ENCODE measurements at regions not wholly inside any gene's neighbourhood (a gene's known extent, or its start where the extent isn't known, plus 50 kb on each side); places are given as distances from the start of the nearest gene placed in this dataset.

DNA sequence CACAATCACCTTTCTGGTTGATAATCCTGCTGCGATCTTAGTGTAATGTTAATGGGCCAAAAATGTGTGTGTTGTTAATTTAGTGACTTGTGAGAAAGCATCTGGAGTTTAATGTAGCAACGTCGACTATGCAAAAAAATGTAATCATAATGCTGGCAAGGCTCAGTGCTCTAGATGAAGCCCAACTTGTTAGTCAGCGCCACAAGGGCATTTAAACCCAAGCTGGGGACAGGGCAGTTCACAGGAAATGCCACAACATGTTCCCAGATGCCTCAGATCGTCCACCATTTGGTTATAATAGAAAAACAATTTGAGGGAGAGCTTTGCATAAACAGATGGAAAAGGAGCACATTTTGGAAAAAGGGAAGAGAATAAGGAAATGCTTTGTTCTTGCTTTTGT, 585.4 kb upstream of the PLXNA2 start:
- no peak for DNase-seq
- Histone ChIP-seq H2BK15ac (replicated peaks; ENCODE audit: low read depth) (no peak overlapping the region), H3K79me2 (ENCODE audit: control insufficient read depth, insufficient read depth, low read length) (no peaks in the 10 kb centered on the region), H3K79me1 (ENCODE audit: low read length) (no peaks in the 10 kb centered on the region), H3K27ac (ENCODE audit: low read depth, low read length) (no peak overlapping the region), H2BK120ac (ENCODE audit: low read depth, low read length) (no peak overlapping the region), H4K8ac (ENCODE audit: low read depth, low read length) (no peak overlapping the region), H4K5ac (ENCODE audit: low read length) (no peak overlapping the region), H3K4me1 (ENCODE audit: control insufficient read depth, low read depth, low read length) (no peaks in the 10 kb centered on the region), H3K4ac (ENCODE audit: low read depth, low read length) (no peak overlapping the region), H3K56ac (ENCODE audit: low read length) (no peak overlapping the region), H3K4me2 (ENCODE audit: low read length) (no peak overlapping the region), H3K36me3 (ENCODE audit: control insufficient read depth, insufficient read depth, low read length) (no peaks in the 10 kb centered on the region), H3K4me3 (ENCODE audit: low read length) (no peak overlapping the region), H2AK5ac (ENCODE audit: low read length) (no peak overlapping the region), H3K18ac (ENCODE audit: low read length) (no peak overlapping the region), H3K9ac (ENCODE audit: low read length) (no peak overlapping the region), H3K27me3 (ENCODE audit: insufficient read depth, low read length, poor library complexity) (no peaks in the 10 kb centered on the region), H2BK5ac (ENCODE audit: low read length) (no peak overlapping the region), H3K23ac (ENCODE audit: low read length) (no peak overlapping the region)
- WGBS (ENCODE audit: extremely low coverage, insufficient coverage, low lambda C conversion rate) = no CpG with 5 or more reads among the region's 5 CpGs

DNA sequence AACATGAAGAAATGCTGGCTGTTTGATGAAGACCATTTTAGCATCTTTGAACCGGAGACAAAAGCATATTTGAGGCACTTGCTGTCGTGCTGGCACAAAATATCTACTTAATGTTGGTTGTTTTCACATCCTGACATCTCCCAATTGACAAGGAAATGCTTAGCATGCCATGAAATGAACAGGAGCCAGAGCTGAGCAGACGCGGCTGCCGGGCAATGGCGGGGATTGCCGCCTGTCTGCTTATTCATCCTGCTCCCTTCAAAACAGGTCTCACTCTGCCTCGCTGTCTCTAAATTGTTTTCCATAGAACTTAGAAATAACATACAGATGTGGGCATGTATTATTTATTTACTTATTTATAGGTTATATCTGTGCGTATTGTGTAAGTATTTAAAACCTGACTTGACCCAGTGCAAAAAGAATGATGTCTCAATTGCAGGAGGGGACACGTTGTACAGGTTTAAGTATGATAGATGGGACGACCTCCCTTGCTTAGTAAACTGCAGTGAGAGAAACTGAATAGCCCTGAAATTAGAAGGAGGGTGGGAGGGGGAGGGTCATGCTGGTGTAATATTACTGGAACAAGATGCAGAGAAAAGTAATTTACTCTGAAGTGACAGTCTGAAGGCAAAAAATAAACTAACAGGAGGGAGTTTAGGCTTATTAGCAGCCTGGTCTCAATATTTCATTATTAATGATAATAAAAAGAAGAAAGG, 590.4 kb upstream of the PLXNA2 start:
- Histone ChIP-seq H4K5ac (ENCODE audit: low read length) (no peak overlapping the region), H3K23ac (ENCODE audit: low read length) (no peak overlapping the region), H3K4me3 (ENCODE audit: low read length) (no peak overlapping the region), H3K4me1 (ENCODE audit: control insufficient read depth, low read depth, low read length) (no peaks in the 10 kb centered on the region), H3K18ac (ENCODE audit: low read length) (no peak overlapping the region), H3K27ac (ENCODE audit: low read depth, low read length) (no peak overlapping the region), H3K79me1 (ENCODE audit: low read length) (no peaks in the 10 kb centered on the region), H3K56ac (ENCODE audit: low read length) (no peak overlapping the region), H3K4ac (ENCODE audit: low read depth, low read length) (no peak overlapping the region), H2BK120ac (ENCODE audit: low read depth, low read length) (no peak overlapping the region), H3K4me2 (ENCODE audit: low read length) (no peak overlapping the region), H3K9ac (ENCODE audit: low read length) (no peak overlapping the region), H4K8ac (ENCODE audit: low read depth, low read length) (no peak overlapping the region), H3K79me2 (ENCODE audit: control insufficient read depth, insufficient read depth, low read length) (no peaks in the 10 kb centered on the region), H2AK5ac (ENCODE audit: low read length) (no peak overlapping the region), H2BK15ac (replicated peaks; ENCODE audit: low read depth) (no peak overlapping the region), H3K27me3 (ENCODE audit: insufficient read depth, low read length, poor library complexity) (no peaks in the 10 kb centered on the region), H3K36me3 (ENCODE audit: control insufficient read depth, insufficient read depth, low read length) (no peaks in the 10 kb centered on the region), H2BK5ac (ENCODE audit: low read length) (no peak overlapping the region)
- whole genome bisulfite sequencing (ENCODE audit: extremely low coverage, insufficient coverage, low lambda C conversion rate) = no CpG with 5 or more reads among the region's 11 CpGs
- no peak for DNase-seq

DNA sequence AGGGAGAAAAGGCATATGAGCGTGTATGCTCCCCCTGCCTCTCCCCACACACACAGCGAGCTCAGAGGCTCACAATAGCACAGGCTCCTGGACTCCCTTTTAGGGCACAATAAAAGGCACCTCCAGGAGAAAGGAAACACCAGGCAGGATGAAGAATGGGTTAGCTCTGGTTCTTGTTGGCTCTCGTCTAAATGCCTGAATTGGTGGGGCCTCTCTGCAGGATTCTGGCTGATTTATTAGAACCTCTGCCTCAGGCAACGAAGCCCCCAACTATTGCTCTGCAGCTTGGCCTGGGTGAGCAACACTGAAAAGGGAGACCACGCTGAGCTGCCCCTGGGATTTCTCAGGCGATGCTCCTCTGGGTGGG, 590.9 kb upstream of the PLXNA2 start:
- Histone ChIP-seq H2AK5ac (ENCODE audit: low read length) (no peak overlapping the region), H3K36me3 (ENCODE audit: control insufficient read depth, insufficient read depth, low read length) (no peaks in the 10 kb centered on the region), H4K5ac (ENCODE audit: low read length) (no peak overlapping the region), H2BK5ac (ENCODE audit: low read length) (no peak overlapping the region), H3K79me1 (ENCODE audit: low read length) (no peaks in the 10 kb centered on the region), H4K8ac (ENCODE audit: low read depth, low read length) (no peak overlapping the region), H3K4me1 (ENCODE audit: control insufficient read depth, low read depth, low read length) (no peaks in the 10 kb centered on the region), H3K4ac (ENCODE audit: low read depth, low read length) (no peak overlapping the region), H3K27ac (ENCODE audit: low read depth, low read length) (no peak overlapping the region), H2BK120ac (ENCODE audit: low read depth, low read length) (no peak overlapping the region), H3K4me2 (ENCODE audit: low read length) (no peak overlapping the region), H3K27me3 (ENCODE audit: insufficient read depth, low read length, poor library complexity) (no peaks in the 10 kb centered on the region), H3K23ac (ENCODE audit: low read length) (no peak overlapping the region), H3K9ac (ENCODE audit: low read length) (no peak overlapping the region), H3K56ac (ENCODE audit: low read length) (no peak overlapping the region), H3K4me3 (ENCODE audit: low read length) (no peak overlapping the region), H3K18ac (ENCODE audit: low read length) (no peak overlapping the region), H2BK15ac (replicated peaks; ENCODE audit: low read depth) (no peak overlapping the region), H3K79me2 (ENCODE audit: control insufficient read depth, insufficient read depth, low read length) (no peaks in the 10 kb centered on the region)
- no peak for DNase-seq
- WGBS (ENCODE audit: extremely low coverage, insufficient coverage, low lambda C conversion rate) = no CpG with 5 or more reads among the region's 6 CpGs

- Histone ChIP-seq H3K79me2 (ENCODE audit: control insufficient read depth, insufficient read depth, low read length) (no peaks in the 10 kb centered on the region), H3K79me1 (ENCODE audit: low read length) (no peaks in the 10 kb centered on the region), H3K4me3 (ENCODE audit: low read length) (no peak overlapping the region), H2BK15ac (replicated peaks; ENCODE audit: low read depth) (no peak overlapping the region), H3K27ac (ENCODE audit: low read depth, low read length) (no peak overlapping the region), H3K9ac (ENCODE audit: low read length) (no peak overlapping the region), H3K4ac (ENCODE audit: low read depth, low read length) (no peak overlapping the region), H3K27me3 (ENCODE audit: insufficient read depth, low read length, poor library complexity) (no peaks in the 10 kb centered on the region), H4K5ac (ENCODE audit: low read length) (no peak overlapping the region), H3K56ac (ENCODE audit: low read length) (no peak overlapping the region), H3K18ac (ENCODE audit: low read length) (no peak overlapping the region), H3K4me1 (ENCODE audit: control insufficient read depth, low read depth, low read length) (no peaks in the 10 kb centered on the region), H2AK5ac (ENCODE audit: low read length) (no peak overlapping the region), H4K8ac (ENCODE audit: low read depth, low read length) (no peak overlapping the region), H2BK5ac (ENCODE audit: low read length) (no peak overlapping the region), H3K4me2 (ENCODE audit: low read length) (no peak overlapping the region), H3K23ac (ENCODE audit: low read length) (no peak overlapping the region), H3K36me3 (ENCODE audit: control insufficient read depth, insufficient read depth, low read length) (no peaks in the 10 kb centered on the region), H2BK120ac (ENCODE audit: low read depth, low read length) (no peak overlapping the region)
- no peak for DNase-seq
These were observed 591.6 kb upstream of the PLXNA2 start for GRCh38 chr1:208835781-208836180.

DNA sequence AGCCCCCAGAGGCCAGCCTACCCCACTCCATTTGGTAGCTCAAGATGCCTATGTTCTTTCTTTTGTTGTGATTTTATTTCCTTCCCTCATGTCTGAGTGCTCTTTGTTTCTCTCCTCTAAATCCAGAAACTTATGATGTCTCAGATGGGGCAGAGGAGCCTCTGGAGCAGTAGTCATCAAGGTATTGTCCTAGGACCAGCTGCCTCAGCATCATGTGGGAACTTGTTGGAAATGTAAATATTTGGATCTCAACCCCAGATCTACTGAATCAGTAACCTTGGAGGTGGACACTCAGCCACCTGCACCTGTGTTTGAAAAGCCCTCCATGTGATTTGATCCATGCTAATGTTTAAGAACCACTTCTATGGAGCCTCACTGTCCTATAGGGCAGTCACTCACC, 593.1 kb upstream of the PLXNA2 start:
- Histone ChIP-seq H2BK5ac (ENCODE audit: low read length) (no peak overlapping the region), H2AK5ac (ENCODE audit: low read length) (no peak overlapping the region), H3K9ac (ENCODE audit: low read length) (no peak overlapping the region), H3K23ac (ENCODE audit: low read length) (no peak overlapping the region), H3K36me3 (ENCODE audit: control insufficient read depth, insufficient read depth, low read length) (no peaks in the 10 kb centered on the region), H4K8ac (ENCODE audit: low read depth, low read length) (no peak overlapping the region), H2BK120ac (ENCODE audit: low read depth, low read length) (no peak overlapping the region), H4K5ac (ENCODE audit: low read length) (no peak overlapping the region), H3K4me2 (ENCODE audit: low read length) (no peak overlapping the region), H3K4me1 (ENCODE audit: control insufficient read depth, low read depth, low read length) (no peaks in the 10 kb centered on the region), H3K27ac (ENCODE audit: low read depth, low read length) (no peak overlapping the region), H3K56ac (ENCODE audit: low read length) (no peak overlapping the region), H3K4ac (ENCODE audit: low read depth, low read length) (no peak overlapping the region), H2BK15ac (replicated peaks; ENCODE audit: low read depth) (no peak overlapping the region), H3K18ac (ENCODE audit: low read length) (no peak overlapping the region), H3K79me1 (ENCODE audit: low read length) (no peaks in the 10 kb centered on the region), H3K4me3 (ENCODE audit: low read length) (no peak overlapping the region), H3K79me2 (ENCODE audit: control insufficient read depth, insufficient read depth, low read length) (no peaks in the 10 kb centered on the region), H3K27me3 (ENCODE audit: insufficient read depth, low read length, poor library complexity) (no peaks in the 10 kb centered on the region)
- no peak for DNase-seq

DNA sequence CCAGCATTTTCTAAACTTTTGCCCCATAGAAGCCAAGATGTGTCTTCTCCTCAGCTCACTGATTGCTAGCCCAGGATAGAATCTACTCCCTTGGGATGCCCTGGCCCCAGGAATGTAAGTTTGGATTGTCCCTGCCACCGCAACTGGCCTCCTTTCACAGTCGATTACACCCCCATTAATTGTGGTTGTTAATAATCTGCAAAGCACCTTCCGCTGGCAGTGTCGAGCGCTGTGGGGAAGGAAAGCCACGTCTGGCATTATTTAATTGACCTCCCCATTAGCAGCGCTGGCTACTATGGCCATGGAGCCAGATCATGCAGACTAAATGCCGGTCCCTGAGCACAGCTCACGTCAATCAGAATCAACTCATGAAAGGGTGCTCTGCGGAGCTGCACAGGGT, 597.3 kb upstream of the PLXNA2 start:
- H3K18ac ChIP-seq (ENCODE audit: low read length) = no peak overlapping the region
- H3K4ac ChIP-seq (ENCODE audit: low read depth, low read length) = no peak overlapping the region
- no peak overlapping the region for H3K9ac ChIP-seq (ENCODE audit: low read length)
- no peaks in the 10 kb centered on the region for H3K79me1 ChIP-seq (ENCODE audit: low read length)
- H4K5ac ChIP-seq (ENCODE audit: low read length) = no peak overlapping the region
- DNase-seq = no peak
- no peak overlapping the region for H3K27ac ChIP-seq (ENCODE audit: low read depth, low read length)
- H3K79me2 ChIP-seq (ENCODE audit: control insufficient read depth, insufficient read depth, low read length) = no peaks in the 10 kb centered on the region
- H2BK5ac ChIP-seq (ENCODE audit: low read length) = no peak overlapping the region
- no peaks in the 10 kb centered on the region for H3K4me1 ChIP-seq (ENCODE audit: control insufficient read depth, low read depth, low read length)
- WGBS (ENCODE audit: extremely low coverage, insufficient coverage, low lambda C conversion rate) = no CpG with 5 or more reads among the region's 10 CpGs
- no peak overlapping the region for H3K4me2 ChIP-seq (ENCODE audit: low read length)
- no peak overlapping the region for H2AK5ac ChIP-seq (ENCODE audit: low read length)
- no peaks in the 10 kb centered on the region for H3K36me3 ChIP-seq (ENCODE audit: control insufficient read depth, insufficient read depth, low read length)
- no peaks in the 10 kb centered on the region for H3K27me3 ChIP-seq (ENCODE audit: insufficient read depth, low read length, poor library complexity)
- H2BK120ac ChIP-seq (ENCODE audit: low read depth, low read length) = no peak overlapping the region
- no peak overlapping the region for H4K8ac ChIP-seq (ENCODE audit: low read depth, low read length)
- no peak overlapping the region for H2BK15ac ChIP-seq (replicated peaks; ENCODE audit: low read depth)
- H3K4me3 ChIP-seq (ENCODE audit: low read length) = no peak overlapping the region
- no peak overlapping the region for H3K23ac ChIP-seq (ENCODE audit: low read length)
- no peak overlapping the region for H3K56ac ChIP-seq (ENCODE audit: low read length)
